Colonic mucosa (tissue), 4 donors: ENCODE measurements at regions not wholly inside any gene's neighbourhood (a gene's known extent, or its start where the extent isn't known, plus 50 kb on each side); places are given as distances from the start of the nearest gene placed in this dataset.

Experiments used
- DNase-seq: peaks from one replicate; pipeline ENCODE4 v3.0.0-alpha.2; 2020
- H3K27ac ChIP-seq: fragments of 200-600 bp; one replicate; pipeline ENCODE4 v1.8.0; 2021
- H3K27me3 ChIP-seq: fragments of 200-600 bp; one replicate; pipeline ENCODE4 v1.8.0; 2021
- H3K36me3 ChIP-seq: fragments of 200-600 bp; one replicate; pipeline ENCODE4 v1.8.0; 2021
- H3K4me1 ChIP-seq: fragments of 200-600 bp; one replicate; pipeline ENCODE4 v1.8.0; 2021; ENCODE audit warnings: mild to moderate bottlenecking
- H3K4me3 ChIP-seq: fragments of 200-600 bp; one replicate; pipeline ENCODE4 v1.8.0; 2021
- H3K9ac ChIP-seq, 2 donors: one replicate each; pipeline ENCODE4 v1.7.0; 2013; ENCODE audit warnings: control low read depth in 2 of 2, low read depth in 2 of 2, low read length in 2 of 2
- H3K9me3 ChIP-seq: fragments of 200-600 bp; one replicate; pipeline ENCODE4 v1.8.0; 2021
- intact Hi-C: fragments of 100-400 bp; cut with DNase I; formaldehyde crosslinking; loops from one replicate; pipeline ENCODE4 v1.14.1; 2022
- TF ChIP-seq, protein P1 (sequence below): fragments of 200-600 bp; IDR thresholded peaks from one replicate; pipeline ENCODE4 v1.8.0; 2022; ENCODE audit warnings: antibody characterized with exemption, mild to moderate bottlenecking
- donor health status: healthy.
- donor health status: DM: no; HTN: no; CAD: no.
- donor health status: DM: no; HTN: no; CAD: no.

DNA sequence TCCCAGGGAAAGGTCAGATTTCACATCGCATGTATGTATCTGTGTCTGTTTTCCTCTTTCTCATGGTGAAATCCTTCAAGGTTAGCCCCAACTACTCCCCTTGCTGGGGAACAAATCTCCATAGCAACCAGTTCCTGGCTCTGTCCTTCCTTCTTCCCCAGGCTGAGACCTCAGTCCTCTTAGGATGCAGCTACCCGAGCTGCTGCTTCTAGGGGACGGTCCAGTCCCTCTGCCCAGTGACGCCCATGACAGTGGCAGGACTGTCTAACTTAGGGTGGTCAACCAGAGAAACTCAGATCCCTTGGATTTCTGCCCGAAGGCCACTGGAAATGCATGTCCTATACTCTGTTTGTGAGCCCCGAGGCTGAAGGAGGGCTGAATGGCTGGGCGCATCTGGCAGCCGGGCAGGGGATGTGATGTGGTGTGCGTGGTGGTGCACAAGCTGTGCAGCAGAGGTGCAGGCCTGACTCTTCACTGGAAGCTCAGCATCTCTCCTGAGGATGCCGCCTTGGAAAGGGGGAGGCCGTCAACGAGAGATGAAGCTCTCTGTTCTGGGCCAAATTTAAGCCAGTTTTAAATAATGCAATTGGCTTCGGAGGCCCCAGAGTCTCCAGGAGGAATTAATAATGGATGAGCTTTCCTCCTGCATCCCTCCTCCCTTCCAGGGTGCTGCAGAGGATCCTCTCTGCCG lies 118.7 kb upstream of the B3GAT1 start:
- Histone ChIP-seq H3K9me3 (no peaks in the 10 kb centered on the region), H3K4me1 (no peaks in the 10 kb centered on the region), H3K27me3 (no peaks in the 10 kb centered on the region), H3K36me3 (no peaks in the 10 kb centered on the region), H3K9ac (no peak overlapping the region), H3K27ac (no peak overlapping the region), H3K4me3 (no peak overlapping the region)
- TF ChIP-seq, protein P1, sequence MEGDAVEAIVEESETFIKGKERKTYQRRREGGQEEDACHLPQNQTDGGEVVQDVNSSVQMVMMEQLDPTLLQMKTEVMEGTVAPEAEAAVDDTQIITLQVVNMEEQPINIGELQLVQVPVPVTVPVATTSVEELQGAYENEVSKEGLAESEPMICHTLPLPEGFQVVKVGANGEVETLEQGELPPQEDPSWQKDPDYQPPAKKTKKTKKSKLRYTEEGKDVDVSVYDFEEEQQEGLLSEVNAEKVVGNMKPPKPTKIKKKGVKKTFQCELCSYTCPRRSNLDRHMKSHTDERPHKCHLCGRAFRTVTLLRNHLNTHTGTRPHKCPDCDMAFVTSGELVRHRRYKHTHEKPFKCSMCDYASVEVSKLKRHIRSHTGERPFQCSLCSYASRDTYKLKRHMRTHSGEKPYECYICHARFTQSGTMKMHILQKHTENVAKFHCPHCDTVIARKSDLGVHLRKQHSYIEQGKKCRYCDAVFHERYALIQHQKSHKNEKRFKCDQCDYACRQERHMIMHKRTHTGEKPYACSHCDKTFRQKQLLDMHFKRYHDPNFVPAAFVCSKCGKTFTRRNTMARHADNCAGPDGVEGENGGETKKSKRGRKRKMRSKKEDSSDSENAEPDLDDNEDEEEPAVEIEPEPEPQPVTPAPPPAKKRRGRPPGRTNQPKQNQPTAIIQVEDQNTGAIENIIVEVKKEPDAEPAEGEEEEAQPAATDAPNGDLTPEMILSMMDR = no peak
- intact Hi-C loops = no loop called here
- peak; percentile 4 for DNase-seq

DNA sequence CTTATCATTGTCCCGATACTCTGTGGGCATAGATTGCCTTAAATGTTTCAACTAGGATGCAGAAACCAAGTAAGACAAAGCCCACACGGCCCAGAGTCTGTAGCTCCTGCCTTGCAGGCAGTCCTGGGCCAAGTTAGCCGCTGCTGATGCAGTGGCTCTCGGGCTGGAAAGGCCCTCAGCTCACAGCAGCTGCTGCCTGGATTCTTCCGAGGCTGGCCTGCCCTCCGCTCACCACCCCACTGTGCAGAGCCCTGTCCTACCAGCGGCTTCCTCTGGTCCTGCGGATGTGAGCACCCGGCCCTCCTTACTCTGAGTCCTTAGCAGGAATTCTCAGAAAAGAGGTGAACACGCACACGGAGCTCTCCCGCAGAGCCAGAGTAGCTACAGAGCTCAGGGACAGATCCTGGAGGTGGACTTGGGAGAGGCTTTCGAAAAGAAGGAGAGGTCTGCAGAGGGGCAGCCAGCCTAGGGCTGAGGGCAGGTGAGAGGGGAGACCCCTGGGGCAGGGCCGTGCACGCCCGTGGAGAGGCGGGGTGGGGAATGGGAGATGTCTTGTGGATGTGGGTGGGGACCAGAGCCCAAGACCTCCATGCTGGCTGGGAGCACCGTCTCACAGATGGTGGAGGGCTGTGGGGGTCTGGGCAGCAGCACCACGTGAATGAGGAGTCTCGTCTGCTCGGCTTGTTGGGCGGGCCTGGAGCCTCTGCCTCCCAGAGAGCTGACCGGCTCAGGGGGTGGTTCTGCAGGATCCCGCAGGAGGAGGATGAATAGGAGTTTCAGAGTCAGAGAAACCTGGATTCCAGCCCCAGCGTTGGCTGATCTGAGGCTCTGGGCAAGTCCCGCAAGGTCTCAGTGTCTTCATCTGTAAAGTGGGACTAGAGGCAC lies 117.4 kb upstream of the B3GAT1 start:
- Histone ChIP-seq H3K4me1 (no peaks in the 10 kb centered on the region), H3K4me3 (no peak overlapping the region), H3K9ac (no peak overlapping the region), H3K27ac (no peak overlapping the region), H3K27me3 (no peaks in the 10 kb centered on the region), H3K9me3 (no peaks in the 10 kb centered on the region), H3K36me3 (no peaks in the 10 kb centered on the region)
- intact Hi-C loops = no loop called here
- TF ChIP-seq, protein P1 = no peak
- peak; percentile 11 for DNase-seq

DNA sequence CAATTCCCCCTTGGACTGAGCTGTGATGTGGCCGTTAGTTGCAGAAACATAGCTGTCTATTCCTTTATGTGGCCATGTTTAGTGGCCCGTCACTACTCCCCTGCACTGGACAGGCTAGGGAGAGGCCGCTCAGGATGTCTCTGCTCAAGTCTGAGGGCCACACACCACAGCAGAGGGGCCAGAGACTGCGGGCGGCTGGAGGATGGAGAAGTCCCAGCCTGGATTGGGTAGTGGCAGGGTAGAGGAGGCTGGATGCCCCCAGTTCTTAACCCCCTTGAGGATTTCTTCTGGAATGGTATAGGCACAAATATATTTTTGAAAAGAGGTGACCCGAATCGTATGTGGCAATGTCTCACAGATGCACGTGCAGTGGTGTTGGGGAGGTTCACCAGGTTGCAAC lies 116.4 kb upstream of the B3GAT1 start:
- intact Hi-C loops = no loop called here
- peak; percentile 12 for DNase-seq
- Histone ChIP-seq H3K27me3 (no peaks in the 10 kb centered on the region), H3K9ac (no peak overlapping the region), H3K27ac (no peak overlapping the region), H3K36me3 (no peaks in the 10 kb centered on the region), H3K4me1 (no peaks in the 10 kb centered on the region), H3K9me3 (no peaks in the 10 kb centered on the region), H3K4me3 (no peak overlapping the region)
- TF ChIP-seq, protein P1 = no peak

DNA sequence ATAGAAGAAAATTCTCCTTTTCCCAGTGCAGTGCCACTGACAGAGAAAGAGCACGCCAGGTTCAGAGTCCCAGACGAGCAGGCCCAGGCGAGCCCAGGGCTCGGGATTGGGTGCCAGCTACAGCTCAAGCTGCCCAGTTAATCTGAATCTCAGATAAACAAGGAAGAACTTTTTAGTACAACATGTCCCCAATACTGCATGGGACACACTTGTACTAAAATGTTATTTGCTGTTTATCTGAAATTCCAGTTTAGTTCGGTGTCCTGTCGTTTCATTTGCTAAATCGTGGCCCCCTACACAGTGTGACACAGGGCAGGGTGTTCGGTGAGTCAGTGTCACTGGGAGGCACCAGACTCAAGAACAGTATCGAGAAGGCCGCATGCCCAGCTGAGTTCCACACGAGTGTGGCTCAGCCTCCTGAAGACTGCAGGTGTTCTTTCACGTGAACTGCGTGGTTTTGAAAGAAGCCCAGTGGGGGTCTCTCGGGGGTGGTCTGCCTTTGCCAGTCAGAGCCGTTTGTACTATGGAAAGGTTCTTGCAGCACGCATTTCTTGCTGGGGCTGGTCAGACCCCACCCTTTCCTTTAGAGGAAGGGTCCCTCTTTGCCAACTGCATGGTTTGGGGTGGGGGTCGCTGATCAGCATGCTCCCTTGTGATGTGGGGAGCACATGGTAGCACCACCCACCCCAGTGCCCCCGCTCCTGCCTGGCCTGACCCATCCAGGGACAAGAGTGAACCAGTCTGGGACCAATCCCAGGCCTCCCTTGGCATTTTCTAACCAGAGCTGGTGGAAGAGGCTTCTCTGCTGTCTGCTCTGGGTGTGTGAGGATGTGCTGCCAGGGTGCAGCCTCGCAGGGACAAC lies 115.6 kb upstream of the B3GAT1 start:
- no peak overlapping the region for H3K9ac ChIP-seq
- H3K4me3 ChIP-seq = no peak overlapping the region
- H3K9me3 ChIP-seq = no peaks in the 10 kb centered on the region
- TF ChIP-seq, protein P1 = no peak
- peak; percentile 13 for DNase-seq
- no peaks in the 10 kb centered on the region for H3K27me3 ChIP-seq
- H3K36me3 ChIP-seq = no peaks in the 10 kb centered on the region
- intact Hi-C loops = no loop called here
- H3K4me1 ChIP-seq = no peaks in the 10 kb centered on the region
- no peak overlapping the region for H3K27ac ChIP-seq
